ENCODE measurements at regions not wholly inside any gene's neighbourhood (a gene's known extent, or its start where the extent isn't known, plus 50 kb on each side); places are given as distances from the start of the nearest gene placed in this dataset.
"Not testable (repeated sequence)": the region's sequence is repeated elsewhere in the genome, so short reads cannot be mapped to it uniquely, and the experiment has no call there.

DNA sequence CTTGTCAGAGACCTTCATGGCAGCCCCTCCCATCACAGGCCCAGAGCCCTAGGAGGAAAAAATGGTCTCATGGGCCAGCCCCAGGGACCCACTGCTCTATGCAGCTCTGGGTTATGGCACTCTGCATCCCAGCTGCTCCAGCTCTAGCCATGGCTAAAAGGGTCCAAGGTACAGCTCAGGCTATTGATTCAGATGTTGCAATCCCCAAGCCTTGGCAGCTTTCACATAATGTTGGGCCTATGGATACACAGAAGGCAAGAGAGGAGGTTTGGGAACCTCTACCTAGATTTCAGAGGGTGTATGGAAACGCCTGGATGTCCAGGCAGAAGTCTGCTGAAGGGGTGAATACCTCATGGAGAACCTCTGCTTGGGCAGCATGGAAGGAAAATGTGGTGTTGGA, 996.0 kb downstream of the PCDH9 start:
- H3K36me3 ChIP-seq (replicated peaks in 1 of 2; ENCODE audit: control insufficient read depth in 1 of 2, insufficient read depth in 2 of 2, low read length in 2 of 2), result no peaks in the 10 kb centered on the region
- WGBS (ENCODE audit: low lambda C conversion rate), result 0% methylated on average over 1 of the region's 1 CpG
- no peak overlapping the region for H3K27ac ChIP-seq (ENCODE audit: extremely low read length, insufficient read depth, low read length)
- TF ChIP-seq HNF4A (CRISPR knock-in tag; IDR thresholded peaks at IDR 0.05) (peak; percentile 45), HNF4G (IDR thresholded peaks at IDR 0.05; ENCODE audit: borderline replicate concordance, low read depth, low read length) (peak; percentile 27; the same call in 1 of the 2 replicates), HNF4G (CRISPR knock-in tag; IDR thresholded peaks at IDR 0.05; ENCODE audit: borderline replicate concordance, low read depth) (no peak), RAD21 (CRISPR knock-in tag; IDR thresholded peaks at IDR 0.05) (no peak), CEBPB (IDR thresholded peaks at IDR 0.05; ENCODE audit: borderline replicate concordance, low read depth, low read length) (peak; percentile 48), SIX1 (CRISPR knock-in tag; IDR thresholded peaks at IDR 0.05; ENCODE audit: borderline replicate concordance) (no peak), PTBP1 (IDR thresholded peaks at IDR 0.05; ENCODE audit: low read depth, low read length, poor library complexity, severe bottlenecking) (no peak)
- TF ChIP-seq, protein P1, sequence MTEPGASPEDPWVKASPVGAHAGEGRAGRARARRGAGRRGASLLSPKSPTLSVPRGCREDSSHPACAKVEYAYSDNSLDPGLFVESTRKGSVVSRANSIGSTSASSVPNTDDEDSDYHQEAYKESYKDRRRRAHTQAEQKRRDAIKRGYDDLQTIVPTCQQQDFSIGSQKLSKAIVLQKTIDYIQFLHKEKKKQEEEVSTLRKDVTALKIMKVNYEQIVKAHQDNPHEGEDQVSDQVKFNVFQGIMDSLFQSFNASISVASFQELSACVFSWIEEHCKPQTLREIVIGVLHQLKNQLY (CRISPR knock-in tag; IDR thresholded peaks at IDR 0.05), result no peak
- H3K79me2 ChIP-seq (ENCODE audit: insufficient read depth, low read length), result no peaks in the 10 kb centered on the region
- FAIRE-seq (no peak), DNase-seq (ENCODE audit: low spot score) (peak; percentile 6), ATAC-seq (peak; percentile 57; the same call in 2 of the 3 replicates)
- H2AFZ ChIP-seq (ENCODE audit: low read length), result no peak overlapping the region
- H3K4me2 ChIP-seq (ENCODE audit: low read depth, low read length), result no peak overlapping the region
- no peak overlapping the region for H3K9ac ChIP-seq (ENCODE audit: insufficient read depth, low read depth, low read length)
- H3K4me1 ChIP-seq (ENCODE audit: insufficient read depth, low read length), result no peaks in the 10 kb centered on the region
- ChIA-PET POLR2A (no interaction called here), CTCF (ENCODE audit: low intra/inter-chr PET ratio, low total read pairs) (no interaction called here)
- intact Hi-C loops (cut with micrococcal nuclease; ENCODE audit: unreplicated experiment) (no loop called here), in situ Hi-C loops (cut with HindIII; ENCODE audit: extremely low pct_ligation_motif_present, low pct_unique_long_range_greater_than_20kb) (no loop called here)
- peaks cover 53% of the 10 kb centered on the region for H3K9me3 ChIP-seq (ENCODE audit: low read length)
- no TSS peak for BruUV-seq (replicated peaks)
- H3K27me3 ChIP-seq (ENCODE audit: control insufficient read depth in 1 of 2, insufficient read depth in 2 of 2, low read length in 2 of 2), result no peaks in the 10 kb centered on the region; a peak in 1 of 5 replicates
- H3K4me3 ChIP-seq (replicated peaks in 1 of 3; ENCODE audit: insufficient read depth in 1 of 3, low read depth in 2 of 3, low read length in 3 of 3), result no peak overlapping the region
- no peaks in the 10 kb centered on the region for H4K20me1 ChIP-seq (ENCODE audit: insufficient read depth, low read length)

GRCh38 chr13:66231958-66232357, 998.2 kb downstream of the PCDH9 start:
- H3K9ac ChIP-seq (ENCODE audit: insufficient read depth, low read depth, low read length); H3K4me2 ChIP-seq (ENCODE audit: low read depth, low read length); DNase-seq (ENCODE audit: low spot score); H3K79me2 ChIP-seq (ENCODE audit: insufficient read depth, low read length); H3K27ac ChIP-seq (ENCODE audit: extremely low read length, insufficient read depth, low read length); H3K4me1 ChIP-seq (ENCODE audit: insufficient read depth, low read length); H3K36me3 ChIP-seq (replicated peaks in 1 of 2; ENCODE audit: control insufficient read depth in 1 of 2, insufficient read depth in 2 of 2, low read length in 2 of 2); ATAC-seq; H2AFZ ChIP-seq (ENCODE audit: low read length); H3K4me3 ChIP-seq (replicated peaks in 1 of 3; ENCODE audit: insufficient read depth in 1 of 3, low read depth in 2 of 3, low read length in 3 of 3); H3K27me3 ChIP-seq (ENCODE audit: control insufficient read depth in 1 of 2, insufficient read depth in 2 of 2, low read length in 2 of 2); CTCF ChIA-PET (ENCODE audit: low intra/inter-chr PET ratio, low total read pairs); intact Hi-C loops (cut with micrococcal nuclease; ENCODE audit: unreplicated experiment); H4K20me1 ChIP-seq (ENCODE audit: insufficient read depth, low read length); in situ Hi-C loops (cut with HindIII; ENCODE audit: extremely low pct_ligation_motif_present, low pct_unique_long_range_greater_than_20kb); POLR2A ChIA-PET; FAIRE-seq; BruUV-seq (replicated peaks): not testable (repeated sequence)
- WGBS (ENCODE audit: low lambda C conversion rate), result 23% methylated on average over 4 of the region's 6 CpGs
- peaks cover 36% of the 10 kb centered on the region for H3K9me3 ChIP-seq (ENCODE audit: low read length)
